CD4-positive, alpha-beta T cell (primary cell): ENCODE measurements at regions not wholly inside any gene's neighbourhood (a gene's known extent, or its start where the extent isn't known, plus 50 kb on each side); places are given as distances from the start of the nearest gene placed in this dataset.

Experiments used
- ATAC-seq: fragments of 200-7000 bp; cut with Tn5 transposase; one replicate; pipeline ENCODE4 v1.10.0; 2022; ENCODE audit warnings: mild to moderate bottlenecking; ENCODE audit not compliant: poor library complexity
- CTCF ChIA-PET: fragments of 350-600 bp; sonication (Branson Sonifier 250); formaldehyde crosslinking; loops from one replicate; lab custom pipeline; 2021; ENCODE audit warnings: antibody characterized with exemption, inconsistent platforms; lab: Charles Lee
- POLR2A ChIA-PET: fragments of 350-600 bp; sonication (Branson Sonifier 250); formaldehyde crosslinking; loops from one replicate; lab custom pipeline; 2021; ENCODE audit warnings: antibody characterized with exemption, inconsistent platforms; lab: Charles Lee
- DNase-seq, 14 experiments: peaks; one replicate each; pipeline ENCODE4 v3.0.0-alpha.2; 2013 to 2020; ENCODE audit warnings: mixed read lengths in 2 of 14
- H3K27ac ChIP-seq, 2 donors: one replicate each; pipeline versions ENCODE4 v1.5.1 to v1.7.0; 2013; ENCODE audit warnings: low read length in 2 of 2, low read depth in 1 of 2, mild to moderate bottlenecking in 1 of 2
- H3K27me3 ChIP-seq, 2 experiments: 1 replicate in 1 of 2; 2 replicates in 1 of 2; pipeline versions ENCODE4 v1.6.1 to v1.7.0; 2013; ENCODE audit warnings: low read length in 2 of 2, control low read depth in 1 of 2, mild to moderate bottlenecking in 1 of 2, moderate library complexity in 1 of 2; ENCODE audit not compliant: insufficient read depth in 2 of 2, control insufficient read depth in 1 of 2
- H3K36me3 ChIP-seq: one replicate; pipeline ENCODE4 v1.6.1; 2013; ENCODE audit warnings: low read length, control low read depth; ENCODE audit not compliant: insufficient read depth
- H3K4me1 ChIP-seq: one replicate; pipeline ENCODE4 v1.6.1; 2013; ENCODE audit warnings: low read length, control low read depth; ENCODE audit not compliant: insufficient read depth
- H3K4me3 ChIP-seq: one replicate; pipeline ENCODE4 v1.5.1; 2013; ENCODE audit warnings: mild to moderate bottlenecking, low read length, moderate library complexity
- H3K9me3 ChIP-seq, 2 experiments: 1 replicate in 1 of 2; 2 replicates in 1 of 2; pipeline versions ENCODE4 v1.6.1 to v1.7.0; 2013; ENCODE audit warnings: low read length in 2 of 2, mild to moderate bottlenecking in 2 of 2, control low read depth in 1 of 2, moderate library complexity in 1 of 2; ENCODE audit not compliant: control insufficient read depth in 1 of 2, insufficient read depth in 1 of 2
- H3K27ac Mint-ChIP-seq: one replicate; pipeline ENCODE4 v1.8.0; 2020; ENCODE audit warnings: mixed read lengths
- H3K27me3 Mint-ChIP-seq: one replicate; pipeline ENCODE4 v1.8.0; 2021; ENCODE audit warnings: mixed read lengths
- H3K36me3 Mint-ChIP-seq: one replicate; pipeline ENCODE4 v1.8.0; 2021; ENCODE audit warnings: low read depth, mixed read lengths
- H3K4me1 Mint-ChIP-seq: one replicate; pipeline ENCODE4 v1.8.0; 2021; ENCODE audit warnings: low read depth, mixed read lengths
- H3K4me3 Mint-ChIP-seq: one replicate; pipeline ENCODE4 v1.8.0; 2020; ENCODE audit warnings: mild to moderate bottlenecking, mixed read lengths
- H3K9me3 Mint-ChIP-seq: one replicate; pipeline ENCODE4 v1.8.0; 2020; ENCODE audit warnings: mixed read lengths
- CTCF ChIP-seq: fragments of 200-600 bp; IDR thresholded peaks from one replicate; pipeline ENCODE4 v1.8.0; 2022; ENCODE audit warnings: antibody characterized with exemption, mild to moderate bottlenecking
- intact Hi-C, 2 experiments: fragments of 100-400 bp; cut with DNase I in 1 of 2; cut with micrococcal nuclease in 1 of 2; formaldehyde crosslinking; loops; one replicate each; pipeline versions ENCODE4 v1.15.1 to v1.9.0; 2023 to 2025; cut with DNase I, micrococcal nuclease

GRCh38 chr11:130997278-130997677, 81.0 kb upstream of the SNX19 start:
- Mint-ChIP-seq H3K36me3 (no peaks in the 10 kb centered on the region), H3K27me3 (no peaks in the 10 kb centered on the region), H3K9me3 (no peaks in the 10 kb centered on the region), H3K4me3 (no peak overlapping the region), H3K27ac (no peak overlapping the region), H3K4me1 (no peaks in the 10 kb centered on the region)
- Histone ChIP-seq H3K27me3 (no peaks in the 10 kb centered on the region), H3K4me3 (no peak overlapping the region), H3K36me3 (no peaks in the 10 kb centered on the region), H3K27ac (no peak overlapping the region), H3K9me3 (no peaks in the 10 kb centered on the region), H3K4me1 (no peaks in the 10 kb centered on the region)
- POLR2A ChIA-PET: no interaction called here
- ATAC-seq: no peak
- DNase-seq: no peak
- no peak for TF ChIP-seq CTCF
- intact Hi-C loops: no loop called here
- CTCF ChIA-PET: no interaction called here

DNA sequence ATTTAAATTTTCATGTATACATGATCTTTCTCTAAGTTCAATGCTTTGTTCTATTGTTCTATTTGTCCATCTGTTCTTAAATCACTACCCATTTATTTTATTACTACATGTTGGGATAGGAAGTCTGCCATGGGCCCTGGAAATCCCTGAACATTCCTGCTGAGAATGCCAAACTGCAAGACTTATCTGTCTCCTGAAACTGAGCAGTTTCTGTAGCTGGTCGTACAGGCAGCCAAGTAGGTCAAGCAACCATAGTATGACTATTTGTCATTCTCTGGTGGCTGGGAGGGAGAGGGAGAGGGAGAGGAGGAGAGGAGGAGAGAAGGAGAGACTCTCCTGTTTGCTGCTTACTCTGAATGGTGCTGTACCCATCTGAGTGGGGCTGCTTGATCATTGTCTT, 82.8 kb upstream of the SNX19 start:
- Histone ChIP-seq H3K4me3 (no peak overlapping the region), H3K27me3 (no peaks in the 10 kb centered on the region), H3K36me3 (no peaks in the 10 kb centered on the region), H3K4me1 (no peaks in the 10 kb centered on the region), H3K27ac (no peak overlapping the region), H3K9me3 (no peaks in the 10 kb centered on the region)
- Mint-ChIP-seq H3K36me3 (no peaks in the 10 kb centered on the region), H3K9me3 (no peaks in the 10 kb centered on the region), H3K4me1 (no peaks in the 10 kb centered on the region), H3K27me3 (no peaks in the 10 kb centered on the region), H3K27ac (no peak overlapping the region), H3K4me3 (no peak overlapping the region)
- ChIA-PET CTCF (no interaction called here), POLR2A (no interaction called here)
- DNase-seq (no peak), ATAC-seq (no peak)
- intact Hi-C loops: no loop called here
- no peak for TF ChIP-seq CTCF

DNA sequence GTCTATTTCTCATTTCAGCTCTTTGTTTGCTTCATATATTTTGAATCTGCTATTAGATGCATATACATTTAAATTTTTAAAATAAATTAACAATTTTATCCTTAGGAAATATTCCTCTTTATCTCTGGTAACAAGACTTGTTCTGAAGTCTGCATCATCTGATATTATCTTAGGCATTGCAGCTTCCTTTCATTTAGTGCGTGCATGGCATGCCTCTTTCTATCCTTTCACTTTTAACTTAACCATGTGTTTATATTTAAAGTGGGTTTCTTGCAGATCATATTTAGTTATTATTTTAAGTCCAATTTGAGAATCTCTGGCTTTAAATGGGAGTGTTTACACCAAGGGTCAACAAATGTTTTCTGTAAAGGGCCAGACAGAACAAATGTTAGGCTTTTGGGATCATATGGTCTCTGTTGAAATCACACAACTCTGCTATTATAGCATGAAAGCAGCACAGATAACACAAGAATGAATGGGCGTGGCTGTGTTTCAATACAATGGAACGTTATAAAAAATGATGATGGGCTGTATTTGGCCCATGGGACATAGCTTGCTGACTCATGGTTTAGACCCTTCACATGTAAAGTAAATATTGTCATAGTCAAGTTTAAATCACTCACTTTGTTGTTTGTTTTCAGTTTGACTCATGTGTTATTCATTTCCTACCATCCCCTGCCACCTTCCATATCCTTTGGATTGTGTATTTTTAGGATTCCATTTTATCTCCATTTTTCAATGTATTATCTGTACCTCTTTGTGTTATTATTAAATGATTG, 83.9 kb upstream of the SNX19 start:
- POLR2A ChIA-PET: no interaction called here
- Histone ChIP-seq H3K4me3 (no peak overlapping the region), H3K27me3 (no peaks in the 10 kb centered on the region), H3K9me3 (no peaks in the 10 kb centered on the region), H3K4me1 (no peaks in the 10 kb centered on the region), H3K36me3 (no peaks in the 10 kb centered on the region), H3K27ac (no peak overlapping the region)
- Mint-ChIP-seq H3K4me3 (no peak overlapping the region), H3K27ac (no peak overlapping the region), H3K36me3 (no peaks in the 10 kb centered on the region), H3K4me1 (no peaks in the 10 kb centered on the region), H3K9me3 (no peaks in the 10 kb centered on the region), H3K27me3 (no peaks in the 10 kb centered on the region)
- CTCF ChIA-PET: no interaction called here
- TF ChIP-seq CTCF: no peak
- no peak for DNase-seq
- ATAC-seq: no peak
- intact Hi-C loops: no loop called here
